H1 (cell line): ENCODE measurements at regions not wholly inside any gene's neighbourhood (a gene's known extent, or its start where the extent isn't known, plus 50 kb on each side); places are given as distances from the start of the nearest gene placed in this dataset.

Experiments
- CTCF ChIA-PET: fragments of 300-600 bp; sonication (Branson Sonifier 250); formaldehyde crosslinking; loops from one replicate; lab custom pipeline; 2021; ENCODE audit not compliant: partially characterized antibody; lab: Charles Lee
- POLR2A ChIA-PET: fragments of 300-600 bp; sonication (Branson Sonifier 250); formaldehyde crosslinking; loops from one replicate; lab custom pipeline; 2021; ENCODE audit warnings: inconsistent platforms; ENCODE audit not compliant: partially characterized antibody; lab: Charles Lee
- DNase-seq, 2 experiments: peaks; one replicate each; pipeline versions ENCODE4 v3.0.0 to v3.0.0-alpha.2; 2010 to 2022; ENCODE audit warnings: low spot score in 2 of 2, low read depth in 1 of 2, mixed read lengths in 1 of 2
- FAIRE-seq: peaks from 2 replicates; lab custom pipeline; 2011; peaks lifted over from hg19 to GRCh38; lab: Jason Lieb, UNC
- H2AFZ ChIP-seq: 2 replicates; pipeline ENCODE4 v1.8.1; 2012; ENCODE audit warnings: low read length, inconsistent platforms
- H2AK5ac ChIP-seq: 2 replicates; pipeline ENCODE4 v1.6.1; 2013; ENCODE audit warnings: low read depth, low read length
- H2BK120ac ChIP-seq: replicated peaks from 2 replicates; pipeline ENCODE3; 2013; ENCODE audit warnings: low read depth, low read length, inconsistent platforms
- H2BK12ac ChIP-seq: 2 replicates; pipeline ENCODE4 v1.6.1; 2013; ENCODE audit warnings: low read depth, low read length
- H2BK15ac ChIP-seq: 2 replicates; pipeline ENCODE4 v1.6.1; 2013; ENCODE audit warnings: low read length
- H2BK20ac ChIP-seq: 2 replicates; pipeline ENCODE4 v1.6.1; 2013; ENCODE audit warnings: low read length
- H2BK5ac ChIP-seq: 2 replicates; pipeline ENCODE4 v1.6.1; 2013; ENCODE audit warnings: low read depth, low read length
- H3K14ac ChIP-seq: 2 replicates; pipeline ENCODE4 v1.6.1; 2013; ENCODE audit warnings: inconsistent platforms; ENCODE audit not compliant: insufficient read length
- H3K18ac ChIP-seq: 2 replicates; pipeline ENCODE4 v1.6.1; 2013; ENCODE audit warnings: low read length; ENCODE audit errors: extremely low read depth
- H3K23ac ChIP-seq: 2 replicates; pipeline ENCODE4 v1.6.1; 2013; ENCODE audit warnings: inconsistent platforms; ENCODE audit not compliant: insufficient read length
- H3K23me2 ChIP-seq: 2 replicates; pipeline ENCODE4 v1.6.1; 2013; ENCODE audit warnings: low read depth, low read length
- H3K27ac ChIP-seq: 2 replicates; pipeline ENCODE4 v1.6.1; 2011; ENCODE audit warnings: low read depth, low read length, inconsistent platforms
- H3K27me3 ChIP-seq, 4 experiments: replicated peaks in 1 of 4; 1 replicate in 1 of 4; 2 replicates in 3 of 4; pipeline versions ENCODE4 v1.6.1 to v1.8.1; 2011 to 2013; ENCODE audit warnings: low read length in 3 of 4, mild to moderate bottlenecking in 3 of 4, inconsistent platforms in 2 of 4, mixed read lengths in 2 of 4, moderate library complexity in 1 of 4; ENCODE audit not compliant: control insufficient read depth in 3 of 4, insufficient read depth in 3 of 4; ENCODE audit errors: extremely low read depth in 1 of 4
- H3K36me3 ChIP-seq, 4 experiments: 2 replicates each; pipeline versions ENCODE4 v1.6.1 to v1.8.1; 2011 to 2013; ENCODE audit warnings: mild to moderate bottlenecking in 4 of 4, low read length in 3 of 4, moderate library complexity in 2 of 4, control low read depth in 1 of 4, inconsistent platforms in 1 of 4; ENCODE audit not compliant: insufficient read depth in 4 of 4, control insufficient read depth in 2 of 4
- H3K4ac ChIP-seq: replicated peaks from 2 replicates; pipeline ENCODE3; 2013; ENCODE audit warnings: low read length, low read depth, mixed read lengths, inconsistent platforms; ENCODE audit not compliant: insufficient read length
- H3K4me1 ChIP-seq, 4 experiments: replicated peaks in 1 of 4; 1 replicate in 1 of 4; 2 replicates in 3 of 4; pipeline versions ENCODE4 v1.6.1 to v1.8.1; 2011 to 2013; ENCODE audit warnings: low read length in 3 of 4, inconsistent platforms in 2 of 4, mixed read lengths in 1 of 4; ENCODE audit not compliant: insufficient read depth in 4 of 4, control insufficient read depth in 3 of 4
- H3K4me2 ChIP-seq, 2 experiments: 2 replicates each; pipeline versions ENCODE4 v1.6.1 to v1.8.1; 2011 to 2013; ENCODE audit warnings: low read depth in 2 of 2, low read length in 2 of 2, control low read depth in 1 of 2, inconsistent platforms in 1 of 2, mild to moderate bottlenecking in 1 of 2; ENCODE audit not compliant: insufficient read depth in 1 of 2
- H3K4me3 ChIP-seq, 4 experiments: fragments of 200-600, 300-600 bp in 1 of 4; sonication (generic), shearing (Covaris generic), sonication (Bioruptor Twin) in 1 of 4; 2 replicates each; pipeline versions ENCODE4 v1.5.1 to v1.8.1; 2011 to 2016; ENCODE audit warnings: low read length in 4 of 4, low read depth in 3 of 4, control low read depth in 2 of 4, inconsistent platforms in 2 of 4, mild to moderate bottlenecking in 2 of 4, mixed read lengths in 1 of 4, moderate library complexity in 1 of 4; ENCODE audit not compliant: insufficient read depth in 2 of 4; ENCODE audit errors: extremely low read depth in 1 of 4
- H3K56ac ChIP-seq: replicated peaks from 2 replicates; pipeline ENCODE3; 2013; ENCODE audit warnings: low read depth, mild to moderate bottlenecking, mixed read lengths, low read length, inconsistent platforms; ENCODE audit not compliant: insufficient read length
- H3K79me1 ChIP-seq: 2 replicates; pipeline ENCODE4 v1.6.1; 2013; ENCODE audit warnings: low read depth, low read length, control low read depth
- H3K79me2 ChIP-seq, 2 experiments: 2 replicates each; pipeline versions ENCODE4 v1.6.1 to v1.8.1; 2012 to 2013; ENCODE audit warnings: low read length in 2 of 2, mild to moderate bottlenecking in 2 of 2, inconsistent platforms in 1 of 2; ENCODE audit not compliant: insufficient read depth in 2 of 2, control insufficient read depth in 1 of 2
- H3K9ac ChIP-seq, 4 experiments: replicated peaks in 1 of 4; 1 replicate in 1 of 4; 2 replicates in 3 of 4; pipeline versions ENCODE4 v1.6.1 to v1.8.1; 2011 to 2013; ENCODE audit warnings: low read depth in 3 of 4, low read length in 3 of 4, control low read depth in 2 of 4, mild to moderate bottlenecking in 2 of 4, moderate library complexity in 2 of 4, inconsistent platforms in 1 of 4; ENCODE audit errors: extremely low read depth in 1 of 4
- H3K9me3 ChIP-seq, 2 experiments: 2 replicates each; pipeline versions ENCODE4 v1.6.1 to v1.8.1; 2012 to 2013; ENCODE audit warnings: mild to moderate bottlenecking in 2 of 2, moderate library complexity in 2 of 2, control low read depth in 1 of 2, inconsistent platforms in 1 of 2, low read depth in 1 of 2, low read length in 1 of 2, mixed read lengths in 1 of 2; ENCODE audit not compliant: insufficient read depth in 2 of 2
- H4K20me1 ChIP-seq, 2 experiments: replicated peaks in 1 of 2; 2 replicates each; pipeline versions ENCODE3 to v1.8.1; 2011 to 2013; ENCODE audit warnings: inconsistent platforms in 2 of 2, low read length in 2 of 2, mild to moderate bottlenecking in 1 of 2; ENCODE audit not compliant: insufficient read depth in 2 of 2, control insufficient read depth in 1 of 2
- H4K5ac ChIP-seq: 2 replicates; pipeline ENCODE4 v1.6.1; 2013; ENCODE audit warnings: low read length, low read depth, mixed read lengths, inconsistent platforms; ENCODE audit not compliant: insufficient read length
- H4K8ac ChIP-seq: 2 replicates; pipeline ENCODE4 v1.8.0; 2013; ENCODE audit warnings: mild to moderate bottlenecking, moderate library complexity, low read length, inconsistent platforms; ENCODE audit not compliant: insufficient read depth; ENCODE audit errors: extremely low read depth
- H4K91ac ChIP-seq: replicated peaks from 2 replicates; pipeline ENCODE3; 2013; ENCODE audit warnings: low read length, mixed read lengths, inconsistent platforms; ENCODE audit not compliant: insufficient read length
- BRCA1 ChIP-seq: IDR thresholded peaks from 2 replicates; pipeline ENCODE4 v1.6.1; 2012; ENCODE audit warnings: low read depth, low read length, improper control_type of control experiment
- CREB1 ChIP-seq: IDR thresholded peaks from 2 replicates; pipeline ENCODE4 v1.6.1; 2012; ENCODE audit warnings: inconsistent platforms
- EGR1 ChIP-seq: IDR thresholded peaks from 2 replicates; pipeline ENCODE4 v1.6.1; 2011; ENCODE audit warnings: low read depth, low read length, borderline replicate concordance
- EZH2 ChIP-seq: fragments of 200-600 bp; sonication (generic); IDR thresholded peaks from 2 replicates; pipeline ENCODE4 v1.7.1; 2012; ENCODE audit warnings: low read depth, mild to moderate bottlenecking, moderate library complexity, low read length, inconsistent platforms; ENCODE audit not compliant: severe bottlenecking
- GTF2F1 ChIP-seq: IDR thresholded peaks from 2 replicates; pipeline ENCODE4 v1.6.1; 2012; ENCODE audit warnings: low read depth, low read length, improper control_type of control experiment, borderline replicate concordance
- JUN ChIP-seq: IDR thresholded peaks from 2 replicates; pipeline ENCODE4 v1.6.1; 2011; ENCODE audit warnings: low read depth, mild to moderate bottlenecking, improper control_type of control experiment, low read length
- KDM4A ChIP-seq: IDR thresholded peaks from one replicate; pipeline ENCODE4 v1.7.1; 2012; ENCODE audit warnings: low read depth, mild to moderate bottlenecking, moderate library complexity, low read length, inconsistent platforms; ENCODE audit not compliant: severe bottlenecking
- POLR2A ChIP-seq, 2 experiments: IDR thresholded peaks; 1 replicate in 1 of 2; 2 replicates in 1 of 2; pipeline ENCODE4 v1.6.1; 2011; ENCODE audit warnings: low read depth in 2 of 2, low read length in 2 of 2, mild to moderate bottlenecking in 2 of 2; ENCODE audit errors: control extremely low read depth in 1 of 2
- POU5F1 ChIP-seq: IDR thresholded peaks from 2 replicates; pipeline ENCODE4 v1.6.1; 2011; ENCODE audit warnings: low read depth, mild to moderate bottlenecking, low read length, moderate library complexity
- WGBS, 2 experiments: shearing (Covaris generic) in 1 of 2; methylation state at CpG; one replicate each; pipeline versions ENCODE4 v1.1.6 to v1.1.7; 2013 to 2015; ENCODE audit warnings: low lambda C conversion rate in 2 of 2, mixed read lengths in 2 of 2, inconsistent platforms in 1 of 2, low coverage in 1 of 2, missing lambda C conversion rate in 1 of 2; ENCODE audit not compliant: insufficient replicate concordance in 2 of 2, insufficient coverage in 1 of 2, insufficient read length in 1 of 2; ENCODE audit errors: extremely low coverage in 1 of 2, missing lambda C conversion rate in 1 of 2; 5-methylcytosine and 5-hydroxymethylcytosine counted together
- TF ChIP-seq, protein P1 (sequence below), 3 experiments: IDR thresholded peaks; 1 replicate in 2 of 3; 2 replicates in 1 of 3; pipeline versions ENCODE4 v1.5.1 to v1.6.1; 2011; ENCODE audit warnings: low read length in 3 of 3, mild to moderate bottlenecking in 3 of 3, inconsistent platforms in 2 of 3, low read depth in 1 of 3, moderate library complexity in 1 of 3; ENCODE audit not compliant: insufficient read depth in 1 of 3; ENCODE audit errors: control extremely low read depth in 1 of 3
- TF ChIP-seq, protein P2 (sequence below): IDR thresholded peaks from 2 replicates; pipeline ENCODE4 v1.6.1; 2011; ENCODE audit warnings: low read length, improper control_type of control experiment
- TF ChIP-seq, protein P3 (sequence below): IDR thresholded peaks from 2 replicates; pipeline ENCODE4 v1.6.1; 2012; ENCODE audit warnings: inconsistent platforms

DNA sequence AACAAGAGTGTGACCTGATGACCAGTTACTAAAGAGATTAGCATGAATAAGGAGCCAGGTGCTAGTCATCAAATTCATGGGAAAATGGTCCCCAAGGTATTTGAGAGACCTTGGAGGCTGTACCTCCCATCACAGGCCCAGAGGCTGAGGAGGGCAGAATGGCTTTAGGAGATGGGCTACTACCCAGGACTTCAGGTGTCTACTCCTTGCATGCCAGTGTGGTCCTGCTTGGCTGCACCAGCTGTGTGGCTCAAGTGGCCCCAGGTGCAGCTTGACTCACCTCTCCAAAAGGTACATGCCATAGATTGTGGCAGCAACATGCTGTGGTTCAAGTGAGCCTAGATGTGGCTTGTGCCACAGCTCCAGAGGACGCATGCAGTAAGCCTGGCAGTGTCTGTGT is 56.5 kb downstream of the TANC2 start:
- H2BK120ac ChIP-seq, result no peak overlapping the region
- H3K4me3 ChIP-seq, result no peak overlapping the region
- H4K5ac ChIP-seq, result no peak overlapping the region
- no peaks in the 10 kb centered on the region for H3K79me2 ChIP-seq
- FAIRE-seq (no peak), DNase-seq (no peak)
- H2AFZ ChIP-seq, result no peak overlapping the region
- H3K4me1 ChIP-seq, result no peaks in the 10 kb centered on the region
- no peak overlapping the region for H2BK15ac ChIP-seq
- H2BK12ac ChIP-seq, result no peak overlapping the region
- no peak overlapping the region for H3K4me2 ChIP-seq
- no peak overlapping the region for H2AK5ac ChIP-seq
- no peak overlapping the region for H4K8ac ChIP-seq
- no peak overlapping the region for H2BK20ac ChIP-seq
- H3K4ac ChIP-seq, result no peak overlapping the region
- no peak overlapping the region for H3K27ac ChIP-seq
- no peaks in the 10 kb centered on the region for H4K20me1 ChIP-seq
- no peak overlapping the region for H2BK5ac ChIP-seq
- H3K9ac ChIP-seq, result no peak overlapping the region
- 100% methylated on average over 1 of the region's 1 CpG; no CpG with 5 or more reads in 1 of the 2 experiments for WGBS, 2 experiments
- ChIA-PET CTCF (no interaction called here), POLR2A (no interaction called here)
- H3K9me3 ChIP-seq, result peaks cover 2 to 4% of the 10 kb centered on the region in 2 experiments; a peak in 2 of 4 replicates
- H3K56ac ChIP-seq, result no peak overlapping the region
- no peaks in the 10 kb centered on the region for H3K79me1 ChIP-seq
- no peak overlapping the region for H3K23ac ChIP-seq
- H3K36me3 ChIP-seq, result no peaks in the 10 kb centered on the region; a peak in 1 of 8 replicates
- H4K91ac ChIP-seq, result no peak overlapping the region
- H3K18ac ChIP-seq, result no peak overlapping the region
- no peak overlapping the region for H3K14ac ChIP-seq
- no peaks in the 10 kb centered on the region for H3K23me2 ChIP-seq
- no peaks in the 10 kb centered on the region for H3K27me3 ChIP-seq
- TF ChIP-seq GTF2F1, result no peak
- TF ChIP-seq, protein P1, sequence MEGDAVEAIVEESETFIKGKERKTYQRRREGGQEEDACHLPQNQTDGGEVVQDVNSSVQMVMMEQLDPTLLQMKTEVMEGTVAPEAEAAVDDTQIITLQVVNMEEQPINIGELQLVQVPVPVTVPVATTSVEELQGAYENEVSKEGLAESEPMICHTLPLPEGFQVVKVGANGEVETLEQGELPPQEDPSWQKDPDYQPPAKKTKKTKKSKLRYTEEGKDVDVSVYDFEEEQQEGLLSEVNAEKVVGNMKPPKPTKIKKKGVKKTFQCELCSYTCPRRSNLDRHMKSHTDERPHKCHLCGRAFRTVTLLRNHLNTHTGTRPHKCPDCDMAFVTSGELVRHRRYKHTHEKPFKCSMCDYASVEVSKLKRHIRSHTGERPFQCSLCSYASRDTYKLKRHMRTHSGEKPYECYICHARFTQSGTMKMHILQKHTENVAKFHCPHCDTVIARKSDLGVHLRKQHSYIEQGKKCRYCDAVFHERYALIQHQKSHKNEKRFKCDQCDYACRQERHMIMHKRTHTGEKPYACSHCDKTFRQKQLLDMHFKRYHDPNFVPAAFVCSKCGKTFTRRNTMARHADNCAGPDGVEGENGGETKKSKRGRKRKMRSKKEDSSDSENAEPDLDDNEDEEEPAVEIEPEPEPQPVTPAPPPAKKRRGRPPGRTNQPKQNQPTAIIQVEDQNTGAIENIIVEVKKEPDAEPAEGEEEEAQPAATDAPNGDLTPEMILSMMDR (IDR thresholded peaks at IDR 0.05; ENCODE audit: control extremely low read depth in 1 of 3, insufficient read depth in 1 of 3, low read depth in 1 of 3, low read length in 3 of 3), result no peak
- TF ChIP-seq CREB1, result no peak
- no peak for TF ChIP-seq JUN
- no peak for TF ChIP-seq POU5F1
- TF ChIP-seq EGR1, result no peak
- TF ChIP-seq EZH2, result no peak
- TF ChIP-seq POLR2A (IDR thresholded peaks at IDR 0.05; ENCODE audit: control extremely low read depth in 1 of 2, low read depth in 2 of 2, low read length in 2 of 2), result no peak
- TF ChIP-seq, protein P2, sequence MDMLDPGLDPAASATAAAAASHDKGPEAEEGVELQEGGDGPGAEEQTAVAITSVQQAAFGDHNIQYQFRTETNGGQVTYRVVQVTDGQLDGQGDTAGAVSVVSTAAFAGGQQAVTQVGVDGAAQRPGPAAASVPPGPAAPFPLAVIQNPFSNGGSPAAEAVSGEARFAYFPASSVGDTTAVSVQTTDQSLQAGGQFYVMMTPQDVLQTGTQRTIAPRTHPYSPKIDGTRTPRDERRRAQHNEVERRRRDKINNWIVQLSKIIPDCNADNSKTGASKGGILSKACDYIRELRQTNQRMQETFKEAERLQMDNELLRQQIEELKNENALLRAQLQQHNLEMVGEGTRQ, result no peak
- no peak for TF ChIP-seq KDM4A
- no peak for TF ChIP-seq BRCA1
- TF ChIP-seq, protein P3, sequence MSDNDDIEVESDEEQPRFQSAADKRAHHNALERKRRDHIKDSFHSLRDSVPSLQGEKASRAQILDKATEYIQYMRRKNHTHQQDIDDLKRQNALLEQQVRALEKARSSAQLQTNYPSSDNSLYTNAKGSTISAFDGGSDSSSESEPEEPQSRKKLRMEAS, result no peak
